ENCODE measurements at regions not wholly inside any gene's neighbourhood (a gene's known extent, or its start where the extent isn't known, plus 50 kb on each side); places are given as distances from the start of the nearest gene placed in this dataset.

DNA sequence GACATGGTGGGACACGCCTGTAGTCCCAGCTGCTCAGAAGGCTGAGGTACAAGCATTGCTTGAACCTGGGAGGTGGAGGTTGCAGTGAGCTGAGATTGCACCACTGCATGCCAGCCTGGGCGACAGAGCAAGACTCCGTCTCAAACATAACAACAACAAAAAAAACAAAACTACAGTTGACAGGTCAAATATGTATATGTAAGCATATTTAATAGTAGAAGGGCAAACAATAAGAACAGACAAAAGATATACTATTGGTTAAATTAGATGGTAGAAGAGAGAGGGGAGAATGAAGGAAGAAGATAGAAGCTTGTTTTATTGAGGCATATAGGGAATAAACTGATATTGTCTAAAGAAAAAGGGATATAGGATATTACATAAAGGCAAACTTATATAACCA, 247.1 kb downstream of the KLF13 start:
- H3K27ac Mint-ChIP-seq = no peak overlapping the region
- no CpG with 5 or more reads among the region's 3 CpGs for WGBS (ENCODE audit: insufficient coverage)
- POLR2A ChIA-PET = no interaction called here
- ATAC-seq (replicated peaks in 1 of 4) (no peak), DNase-seq (no peak)
- H3K27me3 Mint-ChIP-seq = peaks cover 0 to under 1% of the 10 kb centered on the region in 2 donors
- Histone ChIP-seq H3K27ac (ENCODE audit: low read length) (no peak overlapping the region), H3K4me1 (ENCODE audit: control insufficient read depth in 1 of 2, extremely low read depth in 1 of 2, insufficient read depth in 2 of 2, low read length in 2 of 2) (no peaks in the 10 kb centered on the region), H3K36me3 (ENCODE audit: control insufficient read depth in 2 of 2, extremely low read depth in 1 of 2, insufficient read depth in 1 of 2, low read length in 1 of 2) (no peaks in the 10 kb centered on the region), H3K27me3 (replicated peaks in 1 of 2; ENCODE audit: control insufficient read depth in 2 of 2, extremely low read depth in 1 of 2, insufficient read depth in 2 of 2, low read length in 1 of 2) (no peaks in the 10 kb centered on the region), H3K9me3 (no peaks in the 10 kb centered on the region), H3K4me3 (ENCODE audit: control insufficient read depth in 1 of 2, extremely low read depth in 1 of 2, low read length in 1 of 2) (no peak overlapping the region)
- no peaks in the 10 kb centered on the region for H3K4me1 Mint-ChIP-seq
- H3K9me3 Mint-ChIP-seq = peaks cover 0 to 3% (median 0%) of the 10 kb centered on the region in 3 donors
- H3K4me3 Mint-ChIP-seq = no peak overlapping the region
- no peaks in the 10 kb centered on the region for H3K36me3 Mint-ChIP-seq
- CTCF ChIA-PET = interaction anchor here in 1 of 2 donors (0.6 kb wide), 1 partner anchor 1249 kb away, joined by 3 read pairs; no protein-coding TSS in a partner anchor

GRCh38 chr15:31574766-31575165, 248.1 kb downstream of the KLF13 start:
- no peaks in the 10 kb centered on the region for H3K9me3 ChIP-seq
- ATAC-seq (replicated peaks in 1 of 4) (no peak), DNase-seq (no peak)
- Mint-ChIP-seq H3K4me1 (no peaks in the 10 kb centered on the region), H3K27me3 (peaks cover 0 to 5% of the 10 kb centered on the region in 2 donors), H3K27ac (no peak overlapping the region), H3K4me3 (no peak overlapping the region), H3K36me3 (no peaks in the 10 kb centered on the region), H3K9me3 (peaks cover 0 to 1% (median 0%) of the 10 kb centered on the region in 3 donors)
- no peak overlapping the region for H3K27ac ChIP-seq (ENCODE audit: low read length)
- H3K36me3 ChIP-seq (ENCODE audit: control insufficient read depth in 2 of 2, extremely low read depth in 1 of 2, insufficient read depth in 1 of 2, low read length in 1 of 2) = no peaks in the 10 kb centered on the region
- H3K4me3 ChIP-seq (ENCODE audit: control insufficient read depth in 1 of 2, extremely low read depth in 1 of 2, low read length in 1 of 2) = no peak overlapping the region
- WGBS (ENCODE audit: insufficient coverage) = no CpG with 5 or more reads among the region's 1 CpG
- POLR2A ChIA-PET = no interaction called here
- no peaks in the 10 kb centered on the region for H3K4me1 ChIP-seq (ENCODE audit: control insufficient read depth in 1 of 2, extremely low read depth in 1 of 2, insufficient read depth in 2 of 2, low read length in 2 of 2)
- no peaks in the 10 kb centered on the region for H3K27me3 ChIP-seq (replicated peaks in 1 of 2; ENCODE audit: control insufficient read depth in 2 of 2, extremely low read depth in 1 of 2, insufficient read depth in 2 of 2, low read length in 1 of 2)
- CTCF ChIA-PET = no interaction called here

DNA sequence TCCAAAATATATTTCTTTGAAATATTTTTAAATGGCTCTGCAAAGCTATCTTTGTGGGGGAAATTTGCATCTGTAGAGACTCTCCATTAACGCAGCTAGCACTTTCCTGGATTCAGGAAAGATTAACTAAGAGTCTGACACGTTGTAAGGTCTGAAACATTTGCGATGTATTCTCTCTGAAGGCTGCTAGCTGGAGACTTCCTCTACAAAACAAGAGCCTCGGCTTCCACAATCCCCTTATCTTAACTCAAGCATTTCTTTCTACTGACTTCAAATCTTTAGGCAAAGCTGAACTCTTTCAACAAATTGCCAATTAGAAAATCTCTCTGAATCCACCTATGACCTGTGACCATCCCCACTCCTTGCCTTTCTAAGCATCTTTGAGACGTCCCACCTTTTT, 250.5 kb downstream of the KLF13 start:
- H3K27ac ChIP-seq (ENCODE audit: low read length) = no peak overlapping the region
- H3K27me3 Mint-ChIP-seq = peaks cover 0 to 8% of the 10 kb centered on the region in 2 donors
- 73% methylated on average over 5 of the region's 5 CpGs for WGBS (ENCODE audit: insufficient coverage)
- no peak overlapping the region for H3K4me3 Mint-ChIP-seq
- CTCF ChIA-PET = no interaction called here
- POLR2A ChIA-PET = no interaction called here
- no peak overlapping the region for H3K4me3 ChIP-seq (ENCODE audit: control insufficient read depth in 1 of 2, extremely low read depth in 1 of 2, low read length in 1 of 2)
- H3K4me1 ChIP-seq (ENCODE audit: control insufficient read depth in 1 of 2, extremely low read depth in 1 of 2, insufficient read depth in 2 of 2, low read length in 2 of 2) = no peaks in the 10 kb centered on the region
- no peaks in the 10 kb centered on the region for H3K36me3 Mint-ChIP-seq
- no peaks in the 10 kb centered on the region for H3K36me3 ChIP-seq (ENCODE audit: control insufficient read depth in 2 of 2, extremely low read depth in 1 of 2, insufficient read depth in 1 of 2, low read length in 1 of 2)
- DNase-seq (no peak), ATAC-seq (replicated peaks in 1 of 4) (no peak)
- H3K9me3 Mint-ChIP-seq = peaks cover 4 to 8% (median 4%) of the 10 kb centered on the region in 3 donors
- H3K9me3 ChIP-seq = no peaks in the 10 kb centered on the region
- H3K27me3 ChIP-seq (replicated peaks in 1 of 2; ENCODE audit: control insufficient read depth in 2 of 2, extremely low read depth in 1 of 2, insufficient read depth in 2 of 2, low read length in 1 of 2) = no peaks in the 10 kb centered on the region
- no peaks in the 10 kb centered on the region for H3K4me1 Mint-ChIP-seq
- H3K27ac Mint-ChIP-seq = no peak overlapping the region

GRCh38 chr15:31579282-31579681, 252.6 kb downstream of the KLF13 start:
- Mint-ChIP-seq H3K9me3 (peaks cover 5 to 13% (median 12%) of the 10 kb centered on the region in 3 donors), H3K36me3 (no peaks in the 10 kb centered on the region), H3K27ac (no peak overlapping the region), H3K27me3 (peaks cover 0 to 17% of the 10 kb centered on the region in 2 donors), H3K4me1 (no peaks in the 10 kb centered on the region), H3K4me3 (no peak overlapping the region)
- ATAC-seq (replicated peaks in 1 of 4) (no peak), DNase-seq (no peak)
- no peak overlapping the region for H3K27ac ChIP-seq (ENCODE audit: low read length)
- H3K27me3 ChIP-seq (replicated peaks in 1 of 2; ENCODE audit: control insufficient read depth in 2 of 2, extremely low read depth in 1 of 2, insufficient read depth in 2 of 2, low read length in 1 of 2) = no peaks in the 10 kb centered on the region
- no peaks in the 10 kb centered on the region for H3K9me3 ChIP-seq
- WGBS (ENCODE audit: insufficient coverage) = no CpG with 5 or more reads among the region's 4 CpGs
- no peaks in the 10 kb centered on the region for H3K36me3 ChIP-seq (ENCODE audit: control insufficient read depth in 2 of 2, extremely low read depth in 1 of 2, insufficient read depth in 1 of 2, low read length in 1 of 2)
- no peaks in the 10 kb centered on the region for H3K4me1 ChIP-seq (ENCODE audit: control insufficient read depth in 1 of 2, extremely low read depth in 1 of 2, insufficient read depth in 2 of 2, low read length in 2 of 2)
- ChIA-PET POLR2A (no interaction called here), CTCF (no interaction called here)
- no peak overlapping the region for H3K4me3 ChIP-seq (ENCODE audit: control insufficient read depth in 1 of 2, extremely low read depth in 1 of 2, low read length in 1 of 2)

DNA sequence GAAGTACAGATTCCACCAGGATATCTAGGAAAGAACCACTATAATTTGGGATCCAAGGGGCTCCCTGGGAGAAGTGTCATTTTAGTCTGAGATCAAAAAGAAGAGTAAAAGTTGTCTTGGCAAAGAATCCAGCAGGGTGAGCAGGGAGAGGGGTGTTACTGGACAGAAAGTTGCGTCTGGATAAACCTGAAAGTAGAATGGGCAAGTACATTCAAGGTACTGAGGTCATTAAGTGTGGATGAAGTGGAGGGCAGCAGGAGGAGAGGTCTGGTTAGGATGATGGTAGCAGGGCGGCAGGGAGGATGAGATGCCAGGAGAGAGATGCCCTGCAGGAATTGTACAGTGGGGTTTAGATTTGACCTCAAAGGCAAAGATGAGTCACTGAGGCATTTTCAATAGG, 253.3 kb downstream of the KLF13 start:
- no peaks in the 10 kb centered on the region for H3K36me3 ChIP-seq (ENCODE audit: control insufficient read depth in 2 of 2, extremely low read depth in 1 of 2, insufficient read depth in 1 of 2, low read length in 1 of 2)
- Mint-ChIP-seq H3K4me1 (no peaks in the 10 kb centered on the region), H3K9me3 (peaks cover 5 to 13% (median 12%) of the 10 kb centered on the region in 3 donors), H3K36me3 (no peaks in the 10 kb centered on the region), H3K27ac (no peak overlapping the region), H3K4me3 (no peak overlapping the region), H3K27me3 (peaks cover 2 to 20% of the 10 kb centered on the region in 2 donors)
- no peak overlapping the region for H3K27ac ChIP-seq (ENCODE audit: low read length)
- no peaks in the 10 kb centered on the region for H3K4me1 ChIP-seq (ENCODE audit: control insufficient read depth in 1 of 2, extremely low read depth in 1 of 2, insufficient read depth in 2 of 2, low read length in 2 of 2)
- ATAC-seq (replicated peaks in 1 of 4) (no peak), DNase-seq (no peak)
- no peaks in the 10 kb centered on the region for H3K9me3 ChIP-seq
- ChIA-PET POLR2A (no interaction called here), CTCF (no interaction called here)
- H3K27me3 ChIP-seq (replicated peaks in 1 of 2; ENCODE audit: control insufficient read depth in 2 of 2, extremely low read depth in 1 of 2, insufficient read depth in 2 of 2, low read length in 1 of 2) = no peaks in the 10 kb centered on the region
- no peak overlapping the region for H3K4me3 ChIP-seq (ENCODE audit: control insufficient read depth in 1 of 2, extremely low read depth in 1 of 2, low read length in 1 of 2)
- 92% methylated on average over 2 of the region's 2 CpGs for WGBS (ENCODE audit: insufficient coverage)

DNA sequence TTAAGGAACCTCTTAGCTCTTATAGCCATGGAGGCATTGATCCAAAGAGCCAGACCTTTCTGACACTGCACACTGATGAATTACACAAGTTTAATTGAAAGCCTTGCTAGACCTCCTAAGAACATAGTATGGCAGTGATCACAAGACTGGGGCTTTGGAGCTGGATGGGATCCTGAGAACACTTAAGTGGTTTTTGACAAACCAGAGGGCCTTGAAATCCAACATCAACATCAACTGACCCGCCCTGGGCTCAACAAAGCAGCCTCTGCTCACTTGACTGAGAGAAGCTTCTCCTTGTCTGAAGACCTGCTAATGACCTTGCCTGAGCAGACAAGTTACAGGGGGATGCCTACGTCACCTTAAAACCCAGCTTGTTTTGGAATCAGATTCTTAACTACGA, 257.6 kb downstream of the KLF13 start:
- Histone ChIP-seq H3K4me3 (ENCODE audit: control insufficient read depth in 1 of 2, extremely low read depth in 1 of 2, low read length in 1 of 2) (no peak overlapping the region), H3K4me1 (ENCODE audit: control insufficient read depth in 1 of 2, extremely low read depth in 1 of 2, insufficient read depth in 2 of 2, low read length in 2 of 2) (no peaks in the 10 kb centered on the region), H3K27me3 (replicated peaks in 1 of 2; ENCODE audit: control insufficient read depth in 2 of 2, extremely low read depth in 1 of 2, insufficient read depth in 2 of 2, low read length in 1 of 2) (peaks cover 0 to 5% of the 10 kb centered on the region in 2 experiments), H3K27ac (ENCODE audit: low read length) (no peak overlapping the region), H3K9me3 (no peaks in the 10 kb centered on the region), H3K36me3 (ENCODE audit: control insufficient read depth in 2 of 2, extremely low read depth in 1 of 2, insufficient read depth in 1 of 2, low read length in 1 of 2) (no peaks in the 10 kb centered on the region)
- H3K4me3 Mint-ChIP-seq = no peak overlapping the region
- POLR2A ChIA-PET = no interaction called here
- no peak overlapping the region for H3K27ac Mint-ChIP-seq
- no peaks in the 10 kb centered on the region for H3K4me1 Mint-ChIP-seq
- peaks cover 17 to 32% of the 10 kb centered on the region in 2 donors for H3K27me3 Mint-ChIP-seq
- WGBS (ENCODE audit: insufficient coverage) = 20% methylated on average over 1 of the region's 3 CpGs
- no peaks in the 10 kb centered on the region for H3K36me3 Mint-ChIP-seq
- peaks cover 5 to 13% (median 12%) of the 10 kb centered on the region in 3 donors for H3K9me3 Mint-ChIP-seq
- no peak for DNase-seq
- CTCF ChIA-PET = no interaction called here
- no peak for ATAC-seq (replicated peaks in 1 of 4)

DNA sequence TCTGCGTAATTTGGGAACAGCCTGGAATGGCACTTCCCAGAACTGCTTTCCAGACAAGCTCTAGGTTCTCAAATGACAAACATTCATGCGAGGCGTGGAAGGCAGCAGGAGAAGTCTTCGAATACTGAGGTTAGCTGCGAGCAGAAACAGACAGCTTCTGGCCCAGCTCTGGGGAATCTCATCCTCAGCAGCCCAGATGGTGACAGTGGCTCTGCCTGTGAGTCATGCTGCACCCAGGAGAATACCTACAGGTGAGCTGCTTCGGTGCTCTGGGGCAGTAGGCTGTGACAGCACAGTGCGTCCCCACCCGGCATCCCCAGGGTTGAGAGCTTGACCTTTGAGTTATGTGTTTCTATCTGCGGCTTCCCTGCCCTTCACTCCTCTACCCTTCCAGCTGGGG, 258.6 kb downstream of the KLF13 start:
- ChIA-PET CTCF (no interaction called here), POLR2A (no interaction called here)
- Histone ChIP-seq H3K4me1 (ENCODE audit: control insufficient read depth in 1 of 2, extremely low read depth in 1 of 2, insufficient read depth in 2 of 2, low read length in 2 of 2) (no peaks in the 10 kb centered on the region), H3K36me3 (ENCODE audit: control insufficient read depth in 2 of 2, extremely low read depth in 1 of 2, insufficient read depth in 1 of 2, low read length in 1 of 2) (no peaks in the 10 kb centered on the region), H3K27me3 (replicated peaks in 1 of 2; ENCODE audit: control insufficient read depth in 2 of 2, extremely low read depth in 1 of 2, insufficient read depth in 2 of 2, low read length in 1 of 2) (peaks cover 0 to 5% of the 10 kb centered on the region in 2 experiments), H3K4me3 (ENCODE audit: control insufficient read depth in 1 of 2, extremely low read depth in 1 of 2, low read length in 1 of 2) (no peak overlapping the region), H3K9me3 (no peaks in the 10 kb centered on the region), H3K27ac (ENCODE audit: low read length) (no peak overlapping the region)
- no peak for DNase-seq
- WGBS (ENCODE audit: insufficient coverage) = 91% methylated on average over 7 of the region's 9 CpGs
- peaks cover 17 to 28% of the 10 kb centered on the region in 2 donors for H3K27me3 Mint-ChIP-seq
- H3K4me3 Mint-ChIP-seq = no peak overlapping the region
- no peaks in the 10 kb centered on the region for H3K4me1 Mint-ChIP-seq
- H3K9me3 Mint-ChIP-seq = peaks cover 5 to 13% (median 7%) of the 10 kb centered on the region in 3 donors
- no peak overlapping the region for H3K27ac Mint-ChIP-seq
- ATAC-seq (replicated peaks in 1 of 4) = no peak
- no peaks in the 10 kb centered on the region for H3K36me3 Mint-ChIP-seq
